ENCODE measurements at regions not wholly inside any gene's neighbourhood (a gene's known extent, or its start where the extent isn't known, plus 50 kb on each side); places are given as distances from the start of the nearest gene placed in this dataset.

- in situ Hi-C loops (cut with HindIII; ENCODE audit: low pct_unique_long_range_greater_than_20kb, low sequenced_read_pairs): no loop called here
- DNase-seq (ENCODE audit: low read depth in 1 of 2, low spot score in 1 of 2): no peak
- no peak for TF ChIP-seq JUND (IDR thresholded peaks at IDR 0.05; ENCODE audit: low read depth)
Measured at GRCh38 chr20:53879048-53879684, 191.2 kb downstream of the BCAS1 start.

- no peak for TF ChIP-seq JUND (IDR thresholded peaks at IDR 0.05; ENCODE audit: low read depth)
- in situ Hi-C loops (cut with HindIII; ENCODE audit: low pct_unique_long_range_greater_than_20kb, low sequenced_read_pairs): no loop called here
- DNase-seq (ENCODE audit: low read depth in 1 of 2, low spot score in 1 of 2): no peak
Measured at GRCh38 chr20:53878262-53879047, 191.9 kb downstream of the BCAS1 start.

- no peak for TF ChIP-seq JUND (IDR thresholded peaks at IDR 0.05; ENCODE audit: low read depth)
- DNase-seq (ENCODE audit: low read depth in 1 of 2, low spot score in 1 of 2): no peak
- in situ Hi-C loops (cut with HindIII; ENCODE audit: low pct_unique_long_range_greater_than_20kb, low sequenced_read_pairs): no loop called here
Measured at GRCh38 chr20:53876956-53877355, 193.4 kb downstream of the BCAS1 start.

- DNase-seq (ENCODE audit: low read depth in 1 of 2, low spot score in 1 of 2): no peak
- no peak for TF ChIP-seq JUND (IDR thresholded peaks at IDR 0.05; ENCODE audit: low read depth)
- in situ Hi-C loops (cut with HindIII; ENCODE audit: low pct_unique_long_range_greater_than_20kb, low sequenced_read_pairs): no loop called here
Measured at GRCh38 chr20:53876470-53876869, 193.9 kb downstream of the BCAS1 start.

GRCh38 chr20:53875452-53875851, 194.9 kb downstream of the BCAS1 start:
- in situ Hi-C loops (cut with HindIII; ENCODE audit: low pct_unique_long_range_greater_than_20kb, low sequenced_read_pairs): no loop called here
- DNase-seq (ENCODE audit: low read depth in 1 of 2, low spot score in 1 of 2): no peak

GRCh38 chr20:53874706-53875105, 195.7 kb downstream of the BCAS1 start:
- no peak for DNase-seq (ENCODE audit: low read depth in 1 of 2, low spot score in 1 of 2)
- TF ChIP-seq JUND (IDR thresholded peaks at IDR 0.05; ENCODE audit: low read depth): no peak
- in situ Hi-C loops (cut with HindIII; ENCODE audit: low pct_unique_long_range_greater_than_20kb, low sequenced_read_pairs): no loop called here

More at GRCh38 chr20:53875452-53875851, 194.9 kb downstream of the BCAS1 start:
- no peak for TF ChIP-seq JUND (IDR thresholded peaks at IDR 0.05; ENCODE audit: low read depth)

GRCh38 chr20:53874104-53874503, 196.3 kb downstream of the BCAS1 start:
- no peak for DNase-seq (ENCODE audit: low read depth in 1 of 2, low spot score in 1 of 2)
- in situ Hi-C loops (cut with HindIII; ENCODE audit: low pct_unique_long_range_greater_than_20kb, low sequenced_read_pairs): no loop called here
- TF ChIP-seq JUND (IDR thresholded peaks at IDR 0.05; ENCODE audit: low read depth): no peak

GRCh38 chr20:53873230-53873604, 197.2 kb downstream of the BCAS1 start:
- DNase-seq (ENCODE audit: low read depth in 1 of 2, low spot score in 1 of 2): no peak
- in situ Hi-C loops (cut with HindIII; ENCODE audit: low pct_unique_long_range_greater_than_20kb, low sequenced_read_pairs): no loop called here
- no peak for TF ChIP-seq JUND (IDR thresholded peaks at IDR 0.05; ENCODE audit: low read depth)

- in situ Hi-C loops (cut with HindIII; ENCODE audit: low pct_unique_long_range_greater_than_20kb, low sequenced_read_pairs): no loop called here
- peak in 1 of 2 experiments; percentile 55 for DNase-seq (ENCODE audit: low read depth in 1 of 2, low spot score in 1 of 2)
- TF ChIP-seq JUND (IDR thresholded peaks at IDR 0.05; ENCODE audit: low read depth): no peak
Measured at GRCh38 chr20:53872561-53873229, 197.7 kb downstream of the BCAS1 start.

GRCh38 chr20:53872081-53872541, 198.3 kb downstream of the BCAS1 start:
- no peak for DNase-seq (ENCODE audit: low read depth in 1 of 2, low spot score in 1 of 2)
- in situ Hi-C loops (cut with HindIII; ENCODE audit: low pct_unique_long_range_greater_than_20kb, low sequenced_read_pairs): no loop called here
- no peak for TF ChIP-seq JUND (IDR thresholded peaks at IDR 0.05; ENCODE audit: low read depth)

- DNase-seq (ENCODE audit: low read depth in 1 of 2, low spot score in 1 of 2): peak in 1 of 2 experiments; percentile 28
- no peak for TF ChIP-seq JUND (IDR thresholded peaks at IDR 0.05; ENCODE audit: low read depth)
- in situ Hi-C loops (cut with HindIII; ENCODE audit: low pct_unique_long_range_greater_than_20kb, low sequenced_read_pairs): no loop called here
Measured at GRCh38 chr20:53871541-53871940, 198.9 kb downstream of the BCAS1 start.

GRCh38 chr20:53870426-53871315, 199.7 kb downstream of the BCAS1 start:
- no peak for TF ChIP-seq JUND (IDR thresholded peaks at IDR 0.05; ENCODE audit: low read depth)
- in situ Hi-C loops (cut with HindIII; ENCODE audit: low pct_unique_long_range_greater_than_20kb, low sequenced_read_pairs): no loop called here

More at GRCh38 chr20:53870426-53871315, 199.7 kb downstream of the BCAS1 start:
- DNase-seq (ENCODE audit: low read depth in 1 of 2, low spot score in 1 of 2): peak in 1 of 2 experiments; percentile 93
